Esophagus muscularis mucosa (tissue), 4 donors: ENCODE measurements at regions not wholly inside any gene's neighbourhood (a gene's known extent, or its start where the extent isn't known, plus 50 kb on each side); places are given as distances from the start of the nearest gene placed in this dataset.

Experiments used
- EP300 ChIP-seq: sonication (generic); formaldehyde crosslinking; IDR thresholded peaks from one replicate; pipeline ENCODE4 v1.6.1; 2017; ENCODE audit warnings: antibody characterized with exemption
- POLR2A ChIP-seq: fragments of 450-650 bp; IDR thresholded peaks from one replicate; pipeline ENCODE4 v1.6.1; 2017; ENCODE audit warnings: antibody characterized with exemption, moderate library complexity, mild to moderate bottlenecking, low read depth
- POLR2AphosphoS5 ChIP-seq, 2 donors: sonication (generic); formaldehyde crosslinking; IDR thresholded peaks; one replicate each; pipeline ENCODE4 v1.6.1; 2017; ENCODE audit warnings: antibody characterized with exemption in 2 of 2
- TF ChIP-seq, protein P1 (sequence below), 3 experiments: fragments of 200-600 bp in 2 of 3; fragments of 450-650 bp in 1 of 3; sonication (generic) in 2 of 3; IDR thresholded peaks; one replicate each; pipeline ENCODE4 v1.5.1; 2017 to 2019; ENCODE audit warnings: antibody characterized with exemption in 3 of 3, mild to moderate bottlenecking in 2 of 3, moderate library complexity in 1 of 3

DNA sequence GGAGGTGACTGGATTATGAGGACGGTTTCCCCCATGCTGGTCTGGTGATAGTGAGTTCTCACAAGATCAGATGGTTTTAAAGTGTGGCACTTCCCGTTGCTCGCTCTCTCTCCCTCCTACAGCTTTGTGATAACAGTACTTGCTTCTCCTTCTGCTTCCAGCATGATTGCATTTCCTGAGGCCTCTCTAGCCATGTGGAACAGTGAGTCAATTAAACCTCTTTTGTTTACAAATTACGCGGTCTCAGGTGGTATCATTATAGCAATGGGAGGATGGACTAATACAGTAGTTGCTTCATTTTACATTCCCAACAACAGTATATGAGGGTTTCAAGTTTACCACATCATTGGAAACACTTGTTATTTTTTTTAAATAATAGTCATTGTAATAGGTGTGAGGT lies 937.3 kb upstream of the ARRDC3 start:
- TF ChIP-seq, protein P1, sequence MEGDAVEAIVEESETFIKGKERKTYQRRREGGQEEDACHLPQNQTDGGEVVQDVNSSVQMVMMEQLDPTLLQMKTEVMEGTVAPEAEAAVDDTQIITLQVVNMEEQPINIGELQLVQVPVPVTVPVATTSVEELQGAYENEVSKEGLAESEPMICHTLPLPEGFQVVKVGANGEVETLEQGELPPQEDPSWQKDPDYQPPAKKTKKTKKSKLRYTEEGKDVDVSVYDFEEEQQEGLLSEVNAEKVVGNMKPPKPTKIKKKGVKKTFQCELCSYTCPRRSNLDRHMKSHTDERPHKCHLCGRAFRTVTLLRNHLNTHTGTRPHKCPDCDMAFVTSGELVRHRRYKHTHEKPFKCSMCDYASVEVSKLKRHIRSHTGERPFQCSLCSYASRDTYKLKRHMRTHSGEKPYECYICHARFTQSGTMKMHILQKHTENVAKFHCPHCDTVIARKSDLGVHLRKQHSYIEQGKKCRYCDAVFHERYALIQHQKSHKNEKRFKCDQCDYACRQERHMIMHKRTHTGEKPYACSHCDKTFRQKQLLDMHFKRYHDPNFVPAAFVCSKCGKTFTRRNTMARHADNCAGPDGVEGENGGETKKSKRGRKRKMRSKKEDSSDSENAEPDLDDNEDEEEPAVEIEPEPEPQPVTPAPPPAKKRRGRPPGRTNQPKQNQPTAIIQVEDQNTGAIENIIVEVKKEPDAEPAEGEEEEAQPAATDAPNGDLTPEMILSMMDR (IDR thresholded peaks at IDR 0.05), result no peak
- TF ChIP-seq POLR2A, result no peak
- no peak for TF ChIP-seq POLR2AphosphoS5 (IDR thresholded peaks at IDR 0.05)
- no peak for TF ChIP-seq EP300
